GM12891 (cell line): ENCODE measurements at regions not wholly inside any gene's neighbourhood (a gene's known extent, or its start where the extent isn't known, plus 50 kb on each side); places are given as distances from the start of the nearest gene placed in this dataset.

ENCODE experiments used
- POLR2A ChIP-seq: IDR thresholded peaks from 2 replicates; pipeline ENCODE4 v1.6.1; 2011; ENCODE audit warnings: low read depth, low read length, control low read depth
- POLR2AphosphoS5 ChIP-seq: IDR thresholded peaks from 2 replicates; pipeline ENCODE4 v1.6.1; 2011; ENCODE audit warnings: low read depth, low read length, control low read depth

- TF ChIP-seq POLR2AphosphoS5, result no peak
- no peak for TF ChIP-seq POLR2A
Measured at GRCh38 chr13:97521726-97522125, 87.8 kb downstream of the RAP2A start.
